SK-N-MC (cell line): ENCODE measurements at regions not wholly inside any gene's neighbourhood (a gene's known extent, or its start where the extent isn't known, plus 50 kb on each side); places are given as distances from the start of the nearest gene placed in this dataset.

ENCODE experiments used
- DNase-seq: peaks from one replicate; pipeline ENCODE4 v3.0.0-alpha.2; 2011; ENCODE audit warnings: low read depth, low spot score
- H3K27ac ChIP-seq: fragments of 200-600 bp; sonication (generic); 2 replicates; pipeline ENCODE4 v1.5.1; 2016; ENCODE audit warnings: mixed run types
- H3K36me3 ChIP-seq: fragments of 200-600 bp; sonication (generic); 2 replicates; pipeline ENCODE4 v1.6.1; 2017; ENCODE audit warnings: antibody characterized with exemption, low read length, mixed read lengths; ENCODE audit not compliant: insufficient read depth
- H3K4me3 ChIP-seq: fragments of 200-600 bp; sonication (generic); 2 replicates; pipeline ENCODE4 v1.5.1; 2016
- H3K9ac ChIP-seq: fragments of 200-600 bp; sonication (generic); 2 replicates; pipeline ENCODE4 v1.8.0; 2017; ENCODE audit warnings: mixed run types, mixed read lengths; ENCODE audit not compliant: insufficient read length
- H3K9me3 ChIP-seq: fragments of 200-600 bp; sonication (generic); 2 replicates; pipeline ENCODE4 v1.6.1; 2017; ENCODE audit warnings: low read depth, mild to moderate bottlenecking, antibody characterized with exemption, low read length, moderate library complexity, mixed read lengths
- EZH2 ChIP-seq: fragments of 200-600 bp; sonication (generic); IDR thresholded peaks from one replicate; pipeline ENCODE4 v1.6.1; 2017; ENCODE audit warnings: antibody characterized with exemption
- FOXP2 ChIP-seq: optimal IDR thresholded peaks from 2 replicates; pipeline ENCODE3; 2011; ENCODE audit warnings: mild to moderate bottlenecking, moderate library complexity; ENCODE audit not compliant: insufficient read depth; ENCODE audit errors: extremely low read length, control extremely low read depth
- POLR2AphosphoS5 ChIP-seq: IDR thresholded peaks from 2 replicates; pipeline ENCODE4 v1.6.1; 2012; ENCODE audit warnings: mild to moderate bottlenecking, low read depth, low read length, borderline replicate concordance

DNA sequence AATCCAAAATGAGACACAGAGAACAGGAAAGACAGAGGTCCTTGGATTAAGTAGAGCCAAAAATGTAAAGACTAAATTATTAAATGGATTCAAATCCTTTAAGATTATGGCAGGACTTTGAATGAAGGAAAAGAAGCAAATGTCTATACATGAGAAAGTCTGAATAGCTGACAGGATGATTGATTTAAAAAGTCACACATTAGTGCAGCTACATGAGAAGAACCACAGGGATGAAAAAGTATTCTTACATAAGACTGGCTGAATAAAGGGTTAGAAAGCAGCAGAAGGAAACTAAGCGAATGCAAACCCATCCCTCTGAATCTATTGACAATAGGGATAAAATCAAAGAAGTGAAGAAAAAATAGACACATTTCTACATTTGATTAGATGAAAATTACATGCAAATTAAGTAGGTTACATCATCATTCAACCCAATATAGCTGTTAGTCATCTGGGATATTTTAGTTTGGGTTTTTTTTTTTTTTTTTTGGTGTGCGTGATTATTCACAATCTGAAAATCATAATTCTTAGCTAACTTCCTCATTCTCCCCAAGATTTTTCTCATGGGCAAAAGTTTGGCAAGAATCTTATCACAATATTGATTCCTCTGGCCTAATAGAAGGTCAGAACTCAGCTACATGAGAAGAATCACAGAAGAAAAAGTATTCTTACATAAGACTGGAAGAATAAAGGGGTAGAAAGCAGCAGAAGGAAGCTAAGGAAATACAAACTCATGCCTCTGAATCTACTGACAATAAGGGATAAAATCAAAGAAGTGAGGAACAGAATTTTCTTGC lies 845.4 kb downstream of the HACE1 start:
- no peaks in the 10 kb centered on the region for H3K9me3 ChIP-seq
- 0 out of 2 replicates have a peak, but pooled peaks cover 3% of the 10 kb centered on the region for H3K36me3 ChIP-seq
- peak overlapping the region; percentile 53; the same call in 1 of the 2 replicates for H3K27ac ChIP-seq
- no peak overlapping the region for H3K4me3 ChIP-seq
- no peak for DNase-seq
- TF ChIP-seq FOXP2 (no peak), EZH2 (no peak), POLR2AphosphoS5 (no peak)
- H3K9ac ChIP-seq = no peak overlapping the region

DNA sequence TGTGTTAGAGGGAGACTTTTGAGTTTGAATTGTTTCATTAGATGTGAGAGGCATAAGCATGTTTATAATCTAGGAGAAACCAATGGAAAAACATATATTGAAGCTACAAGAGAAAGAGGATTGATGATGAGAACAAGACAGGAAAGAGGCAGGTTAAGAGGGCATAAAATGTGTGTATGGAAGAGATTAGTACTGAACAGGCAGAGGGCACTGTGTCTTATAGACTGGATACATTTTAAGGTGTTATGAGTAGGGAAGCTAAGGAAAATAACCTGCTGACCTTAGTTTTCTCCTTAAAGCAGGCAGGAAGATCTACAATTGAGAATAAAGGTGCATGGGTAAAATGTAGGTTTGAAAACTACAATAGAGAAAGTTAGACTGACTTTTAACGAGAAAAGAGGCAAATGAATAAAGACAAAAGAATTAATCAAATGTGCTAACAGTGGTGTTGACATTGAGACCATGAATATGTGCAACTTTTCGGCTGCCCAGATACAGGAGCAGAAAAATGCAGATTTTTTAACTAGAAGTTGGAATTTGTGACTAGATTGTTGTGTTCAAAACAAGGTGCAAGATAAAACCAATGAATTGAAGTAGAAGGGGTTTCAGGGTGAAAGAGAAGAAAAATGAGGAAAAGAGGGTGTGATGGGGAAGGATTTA lies 846.3 kb downstream of the HACE1 start:
- no peak overlapping the region for H3K4me3 ChIP-seq
- TF ChIP-seq EZH2 = no peak
- TF ChIP-seq FOXP2 = no peak
- TF ChIP-seq POLR2AphosphoS5 = no peak
- no peak overlapping the region for H3K9ac ChIP-seq
- no peaks in the 10 kb centered on the region for H3K9me3 ChIP-seq
- no peak overlapping the region; the same call in 1 of the 2 replicates for H3K27ac ChIP-seq
- DNase-seq = no peak
- 0 out of 2 replicates have a peak, but pooled peaks cover 3% of the 10 kb centered on the region for H3K36me3 ChIP-seq

DNA sequence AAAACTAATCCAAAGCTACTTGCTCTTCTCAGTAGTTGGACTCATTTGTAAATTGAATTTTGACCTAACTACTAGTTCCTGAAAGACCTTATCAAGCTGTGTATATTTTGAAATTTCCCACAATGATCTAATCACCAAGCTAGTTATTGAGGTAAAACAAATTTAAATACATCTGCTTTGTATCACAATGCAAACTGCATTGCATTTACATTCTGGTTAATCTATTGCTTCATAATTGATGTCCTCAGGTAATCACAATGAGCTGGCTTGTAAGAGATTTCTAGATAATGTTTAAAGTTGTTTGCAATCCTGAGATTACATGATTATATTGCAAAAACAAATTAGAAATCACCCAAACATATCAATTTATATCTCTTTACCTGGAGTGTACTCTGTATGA lies 848.8 kb downstream of the HACE1 start:
- no peak overlapping the region for H3K4me3 ChIP-seq
- 0 out of 2 replicates have a peak, but pooled peaks cover 7% of the 10 kb centered on the region for H3K36me3 ChIP-seq
- H3K9me3 ChIP-seq = no peaks in the 10 kb centered on the region
- H3K27ac ChIP-seq = peak overlapping the region; percentile 27; the same call in 1 of the 2 replicates
- DNase-seq = no peak
- TF ChIP-seq POLR2AphosphoS5 (no peak), FOXP2 (no peak), EZH2 (no peak)
- H3K9ac ChIP-seq = no peak overlapping the region

DNA sequence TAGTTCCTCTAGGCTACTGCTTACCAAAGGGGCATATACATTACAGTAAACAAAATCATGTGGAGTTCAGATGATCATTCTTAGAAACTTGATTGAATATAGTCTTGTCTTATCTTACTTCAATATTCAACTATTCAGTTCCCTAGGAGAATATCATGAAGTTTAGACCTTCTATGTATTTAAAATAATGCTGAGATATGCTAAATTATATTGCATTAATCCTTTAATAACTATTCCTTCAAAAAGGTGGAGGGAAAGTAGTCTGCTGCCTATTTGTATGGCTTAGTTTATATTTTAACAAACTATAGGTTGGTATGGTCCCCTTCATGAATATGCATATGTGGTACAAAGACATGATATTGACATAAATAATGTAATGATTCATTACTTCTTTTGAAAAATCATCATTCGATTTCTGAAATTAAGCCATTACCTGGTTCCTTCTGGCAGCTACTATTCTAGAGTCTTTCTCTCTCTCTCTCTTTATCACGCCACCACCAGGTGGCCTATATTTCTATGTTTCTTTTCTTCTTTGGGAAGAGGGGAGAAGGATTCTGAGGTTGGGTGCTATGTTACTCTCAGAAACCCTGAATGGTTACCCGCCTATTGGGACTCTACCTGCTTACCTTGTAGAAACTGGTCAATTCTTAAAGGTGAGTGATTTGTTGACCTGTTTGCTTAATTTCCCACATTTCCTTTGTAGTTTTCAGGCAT lies 855.8 kb downstream of the HACE1 start:
- Histone ChIP-seq H3K36me3 (peaks cover 15% of the 10 kb centered on the region), H3K4me3 (no peak overlapping the region), H3K9me3 (no peaks in the 10 kb centered on the region), H3K27ac (no peak overlapping the region), H3K9ac (no peak overlapping the region)
- TF ChIP-seq EZH2 = no peak
- DNase-seq = no peak

DNA sequence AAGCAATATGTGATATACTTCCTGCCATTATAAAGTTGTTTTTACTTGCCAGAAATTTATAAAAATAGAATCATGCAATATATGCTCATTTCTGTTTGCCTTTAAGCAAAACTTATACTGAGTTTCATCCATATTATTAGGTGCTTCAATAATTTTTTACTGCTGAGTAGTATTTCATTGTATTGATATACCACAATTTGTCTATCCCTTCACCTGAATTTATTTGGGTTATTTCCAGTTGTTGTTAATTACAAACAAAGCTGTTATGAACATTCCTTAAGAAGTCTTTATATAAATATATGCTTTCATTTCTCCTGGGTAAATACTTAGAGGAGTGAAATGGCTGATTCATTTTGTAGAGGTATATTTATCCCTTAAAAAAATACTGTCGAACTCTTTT lies 864.1 kb downstream of the HACE1 start:
- H3K9ac ChIP-seq = no peak overlapping the region
- DNase-seq = no peak
- no peaks in the 10 kb centered on the region for H3K9me3 ChIP-seq
- no peak overlapping the region for H3K4me3 ChIP-seq
- TF ChIP-seq FOXP2 = no peak
- TF ChIP-seq EZH2 = no peak
- no peak for TF ChIP-seq POLR2AphosphoS5
- no peaks in the 10 kb centered on the region for H3K36me3 ChIP-seq
- H3K27ac ChIP-seq = no peak overlapping the region

DNA sequence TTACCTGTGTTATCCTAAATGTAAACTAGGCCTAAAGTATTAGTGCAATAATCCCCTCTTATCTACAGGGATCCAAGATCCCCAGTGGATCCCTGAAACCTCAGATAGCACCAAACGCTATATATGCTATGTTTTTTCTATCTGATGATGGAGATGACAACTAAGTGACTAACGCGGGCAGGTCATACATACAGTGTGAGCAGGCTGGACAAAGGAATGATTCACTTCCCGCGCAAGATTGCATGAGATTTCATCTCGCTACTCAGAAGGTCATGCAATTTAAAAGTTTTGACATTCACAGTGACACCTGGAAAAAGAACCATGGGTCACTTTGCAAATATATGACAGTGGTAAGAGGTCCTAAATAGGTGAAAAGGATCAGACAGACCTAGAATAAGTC lies 875.9 kb downstream of the HACE1 start:
- Histone ChIP-seq H3K36me3 (no peaks in the 10 kb centered on the region), H3K9me3 (no peaks in the 10 kb centered on the region), H3K9ac (no peak overlapping the region), H3K4me3 (no peak overlapping the region), H3K27ac (no peak overlapping the region)
- TF ChIP-seq POLR2AphosphoS5 = no peak
- no peak for TF ChIP-seq EZH2
- TF ChIP-seq FOXP2 = no peak
- DNase-seq = no peak

DNA sequence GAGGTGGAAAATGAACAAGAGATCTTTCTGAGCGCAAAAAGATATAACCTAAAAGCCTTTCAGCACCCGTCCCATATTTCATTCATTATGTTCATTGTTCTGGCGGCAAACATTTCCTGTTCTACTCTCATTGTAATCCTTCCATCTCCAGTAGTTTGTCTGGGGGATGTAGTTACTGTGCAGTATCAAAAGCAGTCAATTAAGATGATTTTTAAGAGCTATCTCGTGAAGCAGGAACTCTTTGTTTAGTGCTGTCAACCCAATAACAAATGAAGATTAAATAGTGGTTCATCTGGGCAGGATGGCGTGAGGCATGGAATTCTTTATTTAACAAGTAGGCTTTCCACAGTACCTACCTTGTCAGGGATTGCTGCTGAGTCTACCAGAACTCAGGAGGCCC lies 876.7 kb downstream of the HACE1 start:
- Histone ChIP-seq H3K36me3 (no peaks in the 10 kb centered on the region), H3K9ac (no peak overlapping the region), H3K9me3 (no peaks in the 10 kb centered on the region), H3K4me3 (peak overlapping the region; percentile 9), H3K27ac (0 out of 2 replicates have a peak overlapping the region, but pooled peaks have one; percentile 5)
- DNase-seq = no peak
- TF ChIP-seq POLR2AphosphoS5 = 0 out of 2 replicates have a peak, but pooled peaks have one; percentile 42
- TF ChIP-seq FOXP2 = no peak

DNA sequence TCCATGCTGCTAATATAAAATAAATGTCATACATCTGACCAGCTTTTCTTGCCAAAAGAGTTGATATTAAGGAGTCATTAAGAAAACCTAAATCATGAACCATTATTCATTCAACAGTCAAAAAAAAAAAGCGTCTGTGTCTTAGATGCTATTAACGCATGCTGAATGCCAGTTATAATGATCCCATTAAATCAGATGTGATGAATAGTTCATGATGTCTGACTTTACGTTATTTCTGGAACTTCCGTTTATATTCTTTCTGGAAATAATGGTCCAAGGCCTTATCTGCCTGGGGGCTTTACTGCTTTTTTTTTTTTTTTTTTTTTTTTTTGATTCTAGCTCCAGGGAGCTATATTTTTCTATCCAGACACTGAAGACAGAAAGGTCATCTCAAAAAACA lies 877.1 kb downstream of the HACE1 start:
- H3K9me3 ChIP-seq = no peaks in the 10 kb centered on the region
- no peak overlapping the region for H3K9ac ChIP-seq
- H3K36me3 ChIP-seq = no peaks in the 10 kb centered on the region
- TF ChIP-seq FOXP2 (no peak), EZH2 (no peak), POLR2AphosphoS5 (no peak)
- no peak overlapping the region; the same call in 1 of the 2 replicates for H3K4me3 ChIP-seq
- no peak overlapping the region for H3K27ac ChIP-seq
- DNase-seq = no peak
